HG03039 (cell line): ENCODE measurements at regions not wholly inside any gene's neighbourhood (a gene's known extent, or its start where the extent isn't known, plus 50 kb on each side); places are given as distances from the start of the nearest gene placed in this dataset.

Experiments
- ATAC-seq: cut with Tn5 transposase; IDR thresholded peaks from one replicate; pipeline ENCODE4 v1.9.1; 2021; ENCODE audit warnings: mild to moderate bottlenecking, moderate library complexity; ENCODE audit not compliant: unreplicated experiment

DNA sequence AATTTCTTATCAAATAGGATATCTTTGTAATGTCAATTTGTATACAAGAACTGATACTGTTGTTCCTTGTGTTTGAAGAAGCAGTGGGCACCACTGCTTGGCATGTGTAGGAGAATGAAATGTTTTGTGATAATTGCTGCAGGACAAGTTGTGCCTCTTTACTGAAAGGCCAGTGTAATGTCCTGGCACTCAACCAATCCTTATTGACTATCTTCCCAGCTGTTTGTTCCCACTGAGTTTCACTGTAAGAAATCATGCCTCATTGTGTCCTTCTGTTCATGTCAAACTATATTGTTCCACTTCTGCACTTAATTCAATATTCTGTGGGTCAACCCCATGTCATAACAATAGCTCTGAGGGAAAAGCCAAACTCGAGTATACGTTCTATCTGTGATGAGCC lies 136.1 kb upstream of the FAM83B start:
- ATAC-seq = no peak

DNA sequence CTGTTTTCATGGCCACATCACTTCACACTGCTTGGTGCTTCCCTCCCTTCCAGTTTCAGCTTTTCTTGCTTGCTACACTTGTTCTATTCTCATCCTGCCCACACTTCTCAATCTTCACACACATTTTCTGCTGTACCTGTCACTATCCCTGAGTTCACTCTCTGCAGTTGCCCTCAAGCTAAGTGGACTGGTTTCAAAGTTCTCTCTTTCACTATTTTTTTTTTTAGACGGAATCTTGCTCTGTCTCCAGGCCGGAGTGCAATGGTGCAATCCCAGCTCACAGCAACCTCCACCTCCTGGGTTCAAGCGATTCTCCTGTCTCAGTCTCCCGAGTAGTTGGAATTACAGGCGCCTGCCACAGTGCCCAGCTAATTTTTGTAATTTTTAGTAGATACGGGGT lies 130.6 kb upstream of the FAM83B start:
- ATAC-seq = no peak

DNA sequence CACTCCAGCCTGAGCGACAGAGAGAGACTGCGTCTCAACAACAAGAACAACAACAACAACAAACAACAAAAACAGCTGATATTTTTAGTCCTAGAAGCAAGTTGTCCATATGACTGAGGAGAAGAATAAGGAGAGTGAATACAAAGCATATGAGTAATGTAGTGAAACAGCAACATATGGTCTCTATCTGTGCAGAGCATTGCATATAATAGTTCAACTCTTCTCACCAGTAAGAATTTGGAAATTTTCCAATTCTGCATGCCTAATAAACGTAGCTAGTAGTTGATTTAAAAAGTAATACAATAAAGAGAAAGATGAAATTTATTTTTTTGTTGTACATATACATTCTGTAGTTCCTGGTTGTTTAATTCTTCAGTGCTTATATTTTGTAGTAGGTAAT lies 129.7 kb upstream of the FAM83B start:
- no peak for ATAC-seq

DNA sequence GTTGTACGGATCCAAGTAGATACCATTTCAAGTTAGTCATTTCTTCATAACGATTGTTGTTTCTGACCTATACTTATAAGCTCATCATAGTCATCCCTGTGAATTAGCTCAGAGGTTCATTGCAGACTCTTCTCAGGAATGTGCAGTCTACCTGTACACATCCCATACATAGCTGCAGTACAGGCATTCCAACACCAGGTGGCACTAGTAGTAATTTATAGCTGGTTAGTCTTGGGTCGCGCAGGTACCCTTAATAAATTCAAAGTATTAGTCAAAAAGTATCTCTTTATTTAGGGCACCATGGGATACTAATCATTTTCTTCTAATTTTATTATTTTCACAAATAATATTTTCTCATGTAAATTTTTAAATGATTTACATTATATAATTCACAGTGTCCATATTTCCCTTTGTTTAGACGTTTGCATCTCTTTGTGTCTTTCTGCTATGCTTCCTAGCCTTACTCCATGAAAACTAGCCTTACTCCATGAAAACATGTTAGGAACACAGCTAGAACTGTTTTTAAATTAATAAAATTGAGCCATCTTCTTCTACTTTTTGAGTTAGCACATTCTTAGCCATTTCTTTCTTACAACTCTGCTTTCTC lies 128.6 kb upstream of the FAM83B start:
- no peak for ATAC-seq

DNA sequence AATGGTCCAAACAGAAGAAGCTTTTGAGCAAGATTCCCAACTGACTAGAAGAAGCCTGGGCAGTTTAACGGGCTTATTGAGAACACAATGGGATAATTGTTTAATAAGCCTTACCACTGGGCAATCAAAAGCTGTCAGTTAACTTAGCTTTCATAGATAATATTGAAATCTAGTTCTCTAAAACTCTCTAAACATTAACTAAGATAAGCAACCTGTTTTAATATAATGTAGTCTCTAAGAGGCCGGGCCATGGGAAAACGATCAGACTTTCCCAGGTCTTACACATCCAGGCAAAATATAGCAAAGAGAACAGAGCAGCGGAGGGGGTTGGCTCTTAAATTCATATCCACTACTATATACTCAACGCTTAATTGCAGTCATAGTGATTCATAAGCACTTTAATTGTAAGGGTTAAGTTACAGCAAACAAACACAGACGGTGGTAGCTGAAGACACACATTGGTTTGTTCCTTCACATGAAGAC lies 128.0 kb upstream of the FAM83B start:
- ATAC-seq = no peak

DNA sequence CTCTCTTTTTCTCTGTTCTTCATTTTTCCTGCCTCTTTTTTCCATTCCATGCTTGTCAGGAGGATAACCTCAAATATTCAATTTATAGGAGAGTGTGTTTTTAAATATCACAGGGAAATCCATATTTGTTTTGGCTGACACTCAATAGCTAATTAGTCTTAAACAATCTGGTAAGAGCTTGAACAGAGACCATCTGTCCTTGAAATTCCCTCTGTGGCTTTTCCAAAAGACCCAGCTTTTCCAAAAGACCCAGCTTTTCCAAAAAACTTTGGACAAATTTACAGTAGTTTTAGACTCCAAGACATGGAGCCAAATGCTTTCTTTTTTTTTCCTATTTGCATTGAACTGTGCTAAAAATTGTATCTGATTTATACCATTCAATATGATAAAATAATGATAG lies 127.4 kb upstream of the FAM83B start:
- ATAC-seq = no peak

DNA sequence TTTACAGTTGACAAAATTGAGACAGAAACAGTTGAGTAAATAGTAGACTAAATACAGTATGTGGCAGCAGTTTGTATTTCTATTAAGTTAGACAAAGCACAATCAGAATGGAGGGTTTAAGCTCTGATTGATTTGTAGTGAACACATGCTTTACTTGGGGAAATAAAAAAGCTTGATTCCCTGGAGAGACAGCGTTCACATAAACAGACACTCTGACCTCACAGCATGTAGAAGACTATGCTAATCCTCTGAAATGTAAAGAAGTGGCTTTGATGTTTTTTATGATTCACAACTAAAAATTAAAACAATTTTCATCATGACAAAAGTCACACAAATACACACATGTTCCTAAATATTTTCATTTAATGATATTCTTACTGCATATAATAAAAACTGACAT lies 126.9 kb upstream of the FAM83B start:
- ATAC-seq = no peak

DNA sequence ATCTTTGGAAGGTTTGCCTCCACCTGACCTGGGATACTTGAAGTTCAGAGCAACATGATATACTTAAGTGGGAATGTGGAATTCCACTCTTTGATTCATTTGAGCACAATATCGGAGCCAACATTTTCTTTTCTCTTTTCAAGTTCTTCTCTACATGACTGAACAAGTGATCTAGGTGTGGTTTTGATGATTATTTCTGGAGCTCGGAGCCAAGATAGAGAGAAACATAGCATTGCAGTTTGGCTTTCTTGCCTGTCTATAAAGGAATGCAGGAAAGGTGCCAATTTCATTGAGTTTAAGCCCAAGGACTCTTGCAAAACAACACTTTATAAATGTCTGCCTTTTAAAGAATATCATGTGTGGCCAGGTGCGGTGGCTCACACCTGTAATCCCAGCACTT lies 124.2 kb upstream of the FAM83B start:
- ATAC-seq = no peak

DNA sequence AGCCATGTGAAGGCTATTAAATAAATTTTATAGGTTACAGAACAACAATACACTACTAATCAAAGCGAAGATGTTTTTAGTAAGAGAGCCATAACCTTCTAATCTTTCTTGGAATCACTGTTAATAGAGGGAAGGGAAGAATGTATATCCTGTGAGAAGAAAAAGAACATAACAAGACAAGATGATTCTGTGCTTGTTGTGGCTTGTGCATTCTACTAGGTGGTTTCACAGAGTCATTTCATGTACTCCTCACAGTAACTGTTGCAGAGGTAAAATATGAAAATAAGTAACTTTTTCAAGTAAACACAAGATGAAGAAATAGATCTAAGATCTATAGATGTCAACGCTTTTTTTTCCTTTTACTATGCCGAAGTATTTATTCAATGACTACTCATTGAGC lies 116.9 kb upstream of the FAM83B start:
- no peak for ATAC-seq

DNA sequence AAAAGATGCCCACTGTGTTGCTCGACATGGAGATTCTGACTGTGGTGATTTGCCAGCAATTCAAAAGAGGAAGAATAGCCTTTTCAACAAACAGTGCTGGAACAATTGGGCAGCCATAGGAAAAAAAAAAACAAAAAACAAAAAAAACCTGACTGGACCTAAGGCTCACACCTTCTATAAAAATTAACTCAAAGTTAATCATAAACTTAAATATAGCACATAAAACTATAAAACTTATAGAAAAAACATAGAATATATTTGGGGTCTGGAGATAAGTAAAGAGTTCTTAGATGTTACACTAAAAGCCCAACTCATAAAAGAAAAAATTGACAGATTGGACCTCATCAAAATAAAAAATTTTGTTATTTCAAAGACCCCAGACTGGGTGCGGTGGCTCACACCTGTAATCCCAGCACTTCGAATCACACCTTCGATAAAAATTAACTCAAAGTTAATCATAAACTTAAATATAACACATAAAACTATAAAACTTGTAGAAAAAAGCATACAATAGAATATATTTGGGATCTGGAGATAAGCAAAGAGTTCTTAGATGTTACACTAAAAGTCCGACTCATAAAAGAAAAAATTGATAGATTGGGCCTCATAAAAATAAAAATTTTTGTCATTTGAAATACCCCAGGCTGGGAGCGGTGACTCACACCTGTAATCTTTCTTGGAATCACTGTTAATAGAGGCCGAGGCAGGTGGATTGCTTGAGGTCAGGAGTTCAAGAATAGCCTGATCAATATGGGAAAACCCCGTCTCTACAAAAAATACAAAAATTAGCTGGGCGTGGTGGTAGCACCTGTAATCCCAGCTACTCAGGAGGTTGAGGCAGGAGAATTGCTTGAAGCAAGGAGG lies 115.6 kb upstream of the FAM83B start:
- ATAC-seq = no peak

DNA sequence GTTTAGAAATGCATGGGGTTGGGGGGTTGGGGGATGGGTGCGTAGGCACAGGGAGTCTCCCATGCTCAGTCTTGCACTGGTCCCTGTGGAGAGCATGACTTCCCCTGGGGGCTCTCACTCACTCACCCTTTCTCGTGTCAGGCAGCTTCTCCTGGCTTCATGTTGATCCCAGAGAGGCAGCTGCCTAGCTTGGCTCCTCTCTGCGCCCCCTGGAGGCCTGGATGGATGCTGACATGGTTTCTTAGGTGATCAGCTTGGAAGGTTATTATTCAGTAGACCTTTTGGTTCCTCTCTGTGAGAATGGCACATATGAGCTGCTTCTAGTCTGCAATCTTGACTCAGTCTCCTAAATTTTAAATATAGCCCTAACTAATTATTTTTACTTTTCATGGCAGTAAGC lies 109.3 kb upstream of the FAM83B start:
- peak; percentile 61 for ATAC-seq

DNA sequence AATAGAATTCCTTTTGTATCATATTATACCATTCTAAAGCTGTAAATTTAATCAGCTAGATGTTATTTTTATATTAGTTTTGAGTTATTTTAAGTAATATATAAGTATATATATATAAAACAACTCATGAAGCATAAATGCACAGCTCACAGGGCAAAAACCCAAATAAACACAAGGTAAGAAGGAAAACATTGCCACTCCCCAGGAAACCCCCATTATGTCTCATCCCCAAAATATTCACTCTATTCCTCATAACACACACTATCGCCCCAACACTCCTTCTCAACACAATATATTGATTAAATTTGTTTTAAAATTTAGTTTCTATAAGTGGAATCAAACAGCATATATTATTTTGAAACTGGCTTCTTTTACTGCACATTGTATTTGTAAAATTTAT lies 98.6 kb upstream of the FAM83B start:
- ATAC-seq = no peak

DNA sequence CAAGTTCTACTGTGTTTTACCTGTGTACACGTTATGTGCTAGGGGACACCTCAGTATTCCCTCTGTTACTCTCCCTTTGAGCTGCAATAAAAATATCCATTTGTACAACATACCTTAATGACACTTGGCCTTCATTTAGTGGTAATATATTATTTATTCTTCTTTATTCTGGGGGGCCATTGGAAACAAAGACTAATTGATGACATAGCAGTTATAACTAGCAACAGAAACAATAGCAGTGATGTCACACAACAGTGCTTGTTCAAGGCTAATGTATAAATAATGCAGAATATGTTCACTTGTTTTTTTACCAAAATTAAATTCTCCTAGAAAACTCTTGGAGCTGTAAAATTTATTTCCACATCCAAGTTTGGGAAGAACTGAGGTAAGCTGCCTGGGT lies 92.2 kb upstream of the FAM83B start:
- ATAC-seq = no peak

DNA sequence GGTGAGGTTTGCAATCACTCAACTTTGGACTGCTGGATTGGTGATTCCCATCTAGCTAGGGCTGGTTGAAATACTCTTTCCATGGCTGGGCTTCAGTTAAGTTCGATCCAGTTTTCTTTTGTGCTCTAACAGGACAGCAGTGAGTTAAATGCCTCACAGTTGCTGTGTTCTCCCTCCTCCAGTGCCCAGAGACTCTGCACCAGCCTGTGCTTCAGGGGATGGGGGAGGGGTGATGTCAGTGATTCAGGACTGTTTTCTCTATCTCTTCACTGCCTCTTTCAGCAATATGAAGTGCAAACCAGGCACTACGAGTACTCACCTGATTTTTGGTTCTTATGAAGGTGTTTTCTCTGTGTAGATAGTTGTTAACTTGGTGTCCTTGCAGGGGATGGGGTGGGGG lies 88.2 kb upstream of the FAM83B start:
- ATAC-seq = no peak

DNA sequence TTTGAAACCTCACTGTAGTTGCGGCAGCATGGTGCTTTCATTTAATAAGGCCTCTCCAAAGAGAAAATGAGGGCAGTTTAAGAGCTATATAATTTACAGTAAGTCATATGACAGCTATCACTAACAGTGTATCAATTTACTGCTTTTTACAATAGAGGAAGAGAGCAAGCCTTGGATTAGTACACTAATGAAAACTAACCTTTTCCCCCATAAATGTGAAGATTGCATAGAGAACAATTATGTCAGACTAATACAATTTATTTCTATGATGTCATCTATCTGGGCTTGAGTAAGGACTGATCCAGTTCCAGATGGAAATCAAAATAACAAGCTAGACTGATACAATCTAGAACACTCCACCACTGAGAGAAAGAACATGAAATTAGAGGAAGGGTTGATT lies 78.1 kb upstream of the FAM83B start:
- ATAC-seq = no peak

DNA sequence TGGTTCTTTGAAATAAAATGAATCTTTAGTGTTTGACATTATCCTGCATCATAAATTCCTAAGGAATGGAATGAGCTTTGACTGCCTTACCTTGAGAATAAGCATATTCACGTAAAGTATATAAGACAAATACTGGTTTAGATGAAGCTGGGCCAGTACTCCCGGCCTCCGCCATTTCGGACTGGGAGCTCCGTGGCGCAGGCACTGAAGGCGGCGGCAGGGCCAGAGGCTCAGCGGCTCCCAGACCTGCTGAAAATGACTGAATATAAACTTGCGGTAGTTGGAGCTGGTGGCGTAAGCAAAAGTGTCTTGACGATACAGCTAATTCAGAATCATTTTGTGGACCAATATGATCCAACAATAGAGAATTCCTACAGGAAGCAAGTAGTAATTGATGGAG lies 76.2 kb upstream of the FAM83B start:
- ATAC-seq = no peak

DNA sequence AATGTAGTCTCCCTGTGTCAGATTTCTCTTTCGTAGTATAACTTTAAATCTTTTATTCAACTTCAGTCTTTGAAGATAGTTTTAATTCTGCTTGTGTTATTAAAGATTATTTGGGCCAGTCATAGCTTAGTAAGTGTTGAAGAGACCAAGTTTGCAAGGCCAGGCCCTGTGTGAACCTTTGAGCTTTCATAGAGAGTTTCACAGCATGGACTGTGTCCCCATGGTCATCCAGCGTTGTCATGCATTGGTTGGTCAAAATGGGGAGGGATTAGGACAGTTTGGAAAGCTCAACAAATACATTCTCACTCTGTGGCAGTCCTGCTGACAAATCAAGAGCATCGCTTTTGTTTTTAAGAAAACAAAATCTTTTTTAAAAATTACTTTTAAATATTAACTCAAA lies 74.6 kb upstream of the FAM83B start:
- no peak for ATAC-seq

DNA sequence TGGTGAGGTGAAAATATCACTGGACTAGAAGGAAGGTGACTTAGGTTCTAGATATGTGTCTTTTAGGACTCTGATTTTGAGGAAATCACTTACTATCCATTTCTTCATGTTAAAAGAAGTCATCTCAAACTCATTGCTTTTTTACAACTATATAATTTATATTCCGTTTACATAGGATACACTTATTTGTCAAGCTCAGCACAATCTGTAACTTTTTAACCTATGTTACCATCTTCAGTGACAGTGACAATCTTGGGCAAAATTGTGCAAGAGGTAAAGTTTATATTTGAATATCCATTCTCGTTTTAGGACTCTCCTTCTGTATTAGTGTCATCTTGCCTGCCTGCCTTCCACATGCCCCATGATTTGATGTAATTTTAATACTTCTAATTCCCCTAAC lies 74.0 kb upstream of the FAM83B start:
- ATAC-seq = no peak

DNA sequence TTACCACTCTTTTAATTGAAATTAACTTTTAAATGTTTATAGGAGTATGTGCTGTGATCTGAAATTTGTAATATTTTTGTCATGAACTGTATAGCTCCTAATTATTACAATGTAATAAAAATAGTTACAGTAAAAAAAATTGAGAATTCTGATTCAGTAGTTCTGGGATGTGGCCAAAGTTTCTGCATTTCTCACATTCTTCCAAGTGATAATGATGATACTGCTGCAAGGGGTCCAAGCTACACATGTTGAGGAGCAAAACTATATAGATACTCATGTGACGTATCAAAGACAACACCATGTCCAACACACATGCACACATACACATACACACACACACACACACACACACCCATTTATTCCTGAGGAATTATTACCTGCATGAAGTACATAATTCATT lies 71.0 kb upstream of the FAM83B start:
- ATAC-seq = no peak

DNA sequence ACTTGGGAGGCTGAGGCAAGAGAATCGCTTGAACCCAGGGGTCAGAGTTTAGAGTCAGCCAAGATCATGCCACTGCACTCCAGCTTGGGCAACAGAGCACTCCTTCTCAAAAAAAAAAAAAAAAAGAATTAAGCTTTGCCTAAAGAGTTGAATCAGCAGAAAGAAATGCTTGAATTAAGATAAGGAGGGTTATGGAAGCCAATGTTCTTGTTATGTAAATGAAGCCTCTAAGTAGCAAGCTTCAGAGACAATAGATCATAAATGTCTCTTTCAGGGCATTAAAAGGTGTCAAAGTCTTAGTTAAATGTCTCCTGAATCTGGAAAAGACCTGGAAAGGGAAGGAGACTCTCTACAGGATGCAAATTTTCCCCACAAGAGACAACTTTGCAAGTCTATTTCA lies 69.7 kb upstream of the FAM83B start:
- no peak for ATAC-seq

DNA sequence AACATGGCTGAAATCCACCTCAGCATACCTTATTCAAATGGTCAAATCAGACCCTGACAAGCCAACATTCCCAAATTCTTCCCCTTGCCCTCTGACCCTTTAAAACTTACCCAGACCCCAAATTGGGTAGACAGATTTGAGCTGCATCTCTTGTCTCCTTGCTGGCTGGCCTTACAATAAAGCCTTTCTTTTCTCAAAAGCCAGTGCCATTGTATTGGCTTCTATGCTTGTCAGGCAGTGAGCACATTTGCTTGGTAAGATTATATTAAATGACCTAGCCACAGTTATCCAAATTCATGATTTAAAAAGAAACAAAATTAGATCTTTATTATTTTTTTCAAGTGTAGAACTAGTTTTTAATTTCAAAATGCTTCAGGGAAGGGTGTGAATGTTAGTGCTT lies 67.8 kb upstream of the FAM83B start:
- no peak for ATAC-seq

DNA sequence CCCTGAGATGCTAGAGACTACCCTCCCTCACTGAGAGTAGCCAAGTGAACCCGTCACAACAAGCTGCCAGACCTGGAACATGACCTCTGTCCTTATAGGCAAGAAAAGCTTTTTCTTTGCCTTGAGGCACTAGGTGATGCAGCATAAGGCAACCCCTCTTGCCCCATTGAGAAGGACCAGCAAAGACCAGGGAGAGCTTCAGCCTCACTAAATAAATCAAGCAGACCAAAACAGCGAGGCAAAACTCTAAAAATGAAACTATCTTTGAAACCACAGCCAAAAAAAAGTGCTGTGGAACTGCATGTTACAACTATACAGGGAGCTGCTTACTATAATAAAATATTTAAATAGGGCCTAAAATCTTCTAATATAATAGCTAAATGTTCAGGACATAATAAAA lies 62.6 kb upstream of the FAM83B start:
- ATAC-seq = no peak

DNA sequence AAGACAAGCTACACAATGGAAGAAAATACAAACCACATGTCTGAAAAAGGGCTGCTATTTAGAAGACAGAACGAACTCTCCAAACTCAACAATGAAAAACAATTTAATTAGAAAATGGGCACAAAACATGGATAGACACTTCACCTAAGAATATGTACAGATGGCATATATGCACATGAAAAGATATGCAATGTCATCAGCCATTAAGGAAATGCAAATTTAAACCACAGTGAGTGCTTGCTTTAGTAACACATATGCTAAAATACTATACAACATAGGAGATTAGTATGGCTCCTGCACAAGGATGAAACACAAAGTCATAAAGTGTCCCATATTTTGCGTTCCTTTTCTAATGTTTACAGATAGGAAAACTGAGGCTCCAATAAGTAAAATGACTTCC lies 60.4 kb upstream of the FAM83B start:
- ATAC-seq = no peak
